ENCODE measurements at regions not wholly inside any gene's neighbourhood (a gene's known extent, or its start where the extent isn't known, plus 50 kb on each side); places are given as distances from the start of the nearest gene placed in this dataset.
A peak's percentile ranks its signal among the peaks of the same experiment; 100 is the strongest.

DNA sequence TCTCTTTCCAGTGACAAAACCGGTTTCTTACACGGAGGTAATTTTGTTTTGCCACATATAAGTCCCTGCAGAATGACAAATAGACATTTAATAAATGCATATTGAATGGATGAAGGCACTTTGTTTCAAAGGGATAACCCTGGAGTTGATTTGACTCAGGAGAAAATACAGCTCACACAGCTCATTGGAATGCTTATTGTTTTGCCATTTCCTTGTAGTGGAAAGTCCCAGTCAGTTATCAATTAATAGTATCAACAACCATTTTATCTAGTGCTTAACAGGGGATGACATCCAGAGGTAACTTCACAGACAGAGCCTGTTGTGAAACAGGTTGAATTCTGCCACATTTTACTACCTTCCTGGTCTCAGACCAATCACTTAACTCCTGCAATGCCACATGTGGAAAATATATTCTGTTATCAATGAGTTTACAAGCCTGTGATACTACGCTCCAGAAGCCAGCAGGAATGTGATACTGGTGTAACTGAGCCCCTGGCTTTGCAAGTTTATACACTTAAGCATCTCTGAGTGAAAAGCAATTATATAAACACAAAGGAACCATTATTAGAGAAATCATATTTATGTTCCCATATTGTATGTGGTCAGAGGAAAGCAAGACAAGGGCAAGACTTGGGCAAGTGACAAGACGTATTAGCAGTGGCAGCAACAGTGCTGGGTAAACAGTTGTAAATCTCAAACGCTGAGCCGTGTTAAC is 123.1 kb upstream of the ANKRD55 start:
- TF ChIP-seq, protein P1, sequence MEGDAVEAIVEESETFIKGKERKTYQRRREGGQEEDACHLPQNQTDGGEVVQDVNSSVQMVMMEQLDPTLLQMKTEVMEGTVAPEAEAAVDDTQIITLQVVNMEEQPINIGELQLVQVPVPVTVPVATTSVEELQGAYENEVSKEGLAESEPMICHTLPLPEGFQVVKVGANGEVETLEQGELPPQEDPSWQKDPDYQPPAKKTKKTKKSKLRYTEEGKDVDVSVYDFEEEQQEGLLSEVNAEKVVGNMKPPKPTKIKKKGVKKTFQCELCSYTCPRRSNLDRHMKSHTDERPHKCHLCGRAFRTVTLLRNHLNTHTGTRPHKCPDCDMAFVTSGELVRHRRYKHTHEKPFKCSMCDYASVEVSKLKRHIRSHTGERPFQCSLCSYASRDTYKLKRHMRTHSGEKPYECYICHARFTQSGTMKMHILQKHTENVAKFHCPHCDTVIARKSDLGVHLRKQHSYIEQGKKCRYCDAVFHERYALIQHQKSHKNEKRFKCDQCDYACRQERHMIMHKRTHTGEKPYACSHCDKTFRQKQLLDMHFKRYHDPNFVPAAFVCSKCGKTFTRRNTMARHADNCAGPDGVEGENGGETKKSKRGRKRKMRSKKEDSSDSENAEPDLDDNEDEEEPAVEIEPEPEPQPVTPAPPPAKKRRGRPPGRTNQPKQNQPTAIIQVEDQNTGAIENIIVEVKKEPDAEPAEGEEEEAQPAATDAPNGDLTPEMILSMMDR (IDR thresholded peaks at IDR 0.05), result no peak
- no peak for TF ChIP-seq POLR2A (IDR thresholded peaks at IDR 0.05)
- 50% methylated on average over 6 of the region's 6 CpGs for WGBS (ENCODE audit: insufficient coverage, low coverage, low lambda C conversion rate, missing lambda C conversion rate)
- intact Hi-C loops (cut with DNase I), result no loop called here
- ATAC-seq, result peak in 2 of 4 donors; percentile 6 to 73
- DNase-seq, result no peak
- H3K27me3 ChIP-seq, result no peaks in the 10 kb centered on the region
- no peak overlapping the region for H3K4me3 ChIP-seq
- no peaks in the 10 kb centered on the region for H3K36me3 ChIP-seq
- H3K27ac ChIP-seq, result peak overlapping the region in 1 of 3 donors; percentile 23
- peaks cover 0 to 23% (median 6%) of the 10 kb centered on the region in 4 donors for H3K4me1 ChIP-seq
- no peaks in the 10 kb centered on the region for H3K9me3 ChIP-seq

DNA sequence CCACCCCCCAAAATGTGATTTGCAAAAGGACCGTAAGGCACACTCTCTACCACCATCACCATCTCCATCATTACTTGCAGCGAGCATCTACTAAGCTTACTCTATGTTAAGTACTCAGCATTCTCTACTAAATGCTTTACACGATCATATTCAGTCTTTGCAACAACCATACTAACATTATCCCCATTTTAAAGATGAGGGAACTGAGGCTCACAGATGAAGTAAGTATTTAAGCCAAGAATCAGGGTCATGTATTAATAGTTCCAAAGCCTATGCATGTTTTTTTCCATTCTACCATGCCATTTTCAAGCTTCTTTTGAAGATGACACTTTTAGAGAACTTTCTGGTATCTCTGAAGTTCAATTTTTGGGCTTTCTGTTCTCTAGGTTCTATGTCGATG is 121.7 kb upstream of the ANKRD55 start:
- TF ChIP-seq, protein P1 (IDR thresholded peaks at IDR 0.05), result no peak
- TF ChIP-seq POLR2A (IDR thresholded peaks at IDR 0.05), result no peak
- ATAC-seq (no peak), DNase-seq (no peak)
- Histone ChIP-seq H3K4me1 (peaks cover 0 to 23% (median 5%) of the 10 kb centered on the region in 4 donors), H3K4me3 (no peak overlapping the region), H3K27me3 (no peaks in the 10 kb centered on the region), H3K27ac (no peak overlapping the region), H3K36me3 (no peaks in the 10 kb centered on the region), H3K9me3 (no peaks in the 10 kb centered on the region)
- intact Hi-C loops (cut with DNase I), result no loop called here
- WGBS (ENCODE audit: insufficient coverage, low coverage, low lambda C conversion rate, missing lambda C conversion rate), result 100% methylated on average over 4 of the region's 4 CpGs

DNA sequence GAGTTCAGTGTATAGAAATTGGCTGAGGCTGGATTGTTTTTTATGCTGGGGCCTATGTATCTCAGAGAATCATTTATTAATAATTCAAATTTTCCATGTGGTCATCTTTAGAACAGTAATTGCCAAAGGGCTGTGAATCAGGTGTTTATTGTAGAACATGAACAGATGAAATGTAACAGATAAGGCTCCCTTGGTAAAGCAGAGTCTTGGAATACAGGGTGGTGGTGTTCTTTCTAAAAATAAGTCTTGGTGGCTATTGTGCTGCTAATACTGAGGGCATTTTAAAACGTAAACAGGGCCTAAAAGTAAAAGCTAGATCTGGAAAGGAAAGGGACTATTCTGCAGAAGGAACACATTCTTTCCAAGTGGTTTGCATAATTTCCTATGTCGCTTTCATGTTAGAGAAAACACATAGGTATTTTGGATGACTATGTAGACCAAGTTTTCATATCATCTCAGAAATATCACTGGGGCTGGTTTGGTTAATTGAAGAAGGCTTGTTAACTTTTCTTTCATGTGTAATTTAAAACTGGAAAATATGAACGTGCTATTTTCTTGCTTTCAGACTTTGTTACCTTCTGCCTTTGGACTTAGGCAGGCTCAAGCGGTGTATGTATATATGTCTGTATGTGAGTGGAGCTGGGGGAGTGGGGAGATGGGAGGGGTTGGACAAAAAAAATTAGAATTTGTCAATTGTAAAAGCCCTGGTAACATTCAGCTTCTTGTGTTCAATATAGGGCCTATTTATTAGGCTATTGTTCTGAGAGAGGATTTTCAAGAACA is 119.9 kb upstream of the ANKRD55 start:
- H3K9me3 ChIP-seq, result no peaks in the 10 kb centered on the region
- H3K4me3 ChIP-seq, result no peak overlapping the region
- DNase-seq (no peak), ATAC-seq (no peak)
- no peaks in the 10 kb centered on the region for H3K36me3 ChIP-seq
- TF ChIP-seq POLR2A (IDR thresholded peaks at IDR 0.05), result no peak
- TF ChIP-seq, protein P1 (IDR thresholded peaks at IDR 0.05), result no peak
- intact Hi-C loops (cut with DNase I), result no loop called here
- peaks cover 0 to 7% (median 0%) of the 10 kb centered on the region in 4 donors for H3K4me1 ChIP-seq
- no peak overlapping the region for H3K27ac ChIP-seq
- WGBS (ENCODE audit: insufficient coverage, low coverage, low lambda C conversion rate, missing lambda C conversion rate), result 79% methylated on average over 4 of the region's 4 CpGs
- no peaks in the 10 kb centered on the region for H3K27me3 ChIP-seq

DNA sequence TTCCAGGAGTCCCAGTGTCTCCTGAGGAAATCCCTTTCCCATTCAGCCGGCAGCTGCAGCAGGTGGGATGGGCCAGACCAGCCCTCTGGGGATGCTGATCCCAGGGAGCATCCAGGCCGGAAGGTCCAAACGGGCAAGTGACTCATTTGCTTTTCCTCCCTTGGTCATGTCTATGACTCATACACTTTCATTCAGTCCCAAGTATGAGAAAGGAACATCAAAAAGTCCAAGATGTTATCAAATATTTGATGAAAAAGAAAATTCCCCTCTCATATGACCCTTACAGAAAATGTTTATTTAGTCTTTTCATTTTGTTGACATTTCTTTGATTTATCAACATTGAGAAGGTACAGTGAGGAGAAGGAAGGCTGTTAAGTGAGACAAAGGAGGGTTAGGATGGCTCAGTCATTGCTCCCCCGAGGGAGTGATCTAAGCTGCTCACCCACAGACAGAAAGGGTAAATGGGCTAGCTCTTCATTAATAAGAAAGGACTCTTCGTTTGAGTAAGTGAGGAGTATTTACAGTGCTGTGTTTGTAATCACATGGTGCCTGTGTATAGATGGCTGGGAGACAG is 117.6 kb upstream of the ANKRD55 start:
- Histone ChIP-seq H3K27ac (no peak overlapping the region), H3K4me3 (no peak overlapping the region), H3K9me3 (no peaks in the 10 kb centered on the region), H3K4me1 (no peaks in the 10 kb centered on the region), H3K36me3 (no peaks in the 10 kb centered on the region), H3K27me3 (no peaks in the 10 kb centered on the region)
- DNase-seq, result peak in 1 of 3 donors; percentile 71
- intact Hi-C loops (cut with DNase I), result no loop called here
- ATAC-seq, result peak; percentile 53 to 97 (median 81)
- TF ChIP-seq, protein P1 (IDR thresholded peaks at IDR 0.05), result no peak
- no peak for TF ChIP-seq POLR2A (IDR thresholded peaks at IDR 0.05)
- 26% methylated on average over 5 of the region's 5 CpGs for WGBS (ENCODE audit: insufficient coverage, low coverage, low lambda C conversion rate, missing lambda C conversion rate)

Data from right lobe of liver (tissue), 6 donors.